Activated naive CD8-positive, alpha-beta T cell treated with anti-CD3 and anti-CD28 coated beads, Interleukin-2, amount 50 U/mL, for 24 hours (primary cell): ENCODE measurements at regions not wholly inside any gene's neighbourhood (a gene's known extent, or its start where the extent isn't known, plus 50 kb on each side); places are given as distances from the start of the nearest gene placed in this dataset.
"Not testable (repeated sequence)": the region's sequence is repeated elsewhere in the genome, so short reads cannot be mapped to it uniquely, and the experiment has no call there.

Experiments
- ATAC-seq: fragments of 150-1000 bp; cut with Tn5 transposase; one replicate; pipeline ENCODE4 v1.10.0; 2021
- DNase-seq: peaks from one replicate; pipeline ENCODE4 v3.0.0; 2021
- H3K27ac Mint-ChIP-seq: one replicate; pipeline ENCODE4 v1.8.0; 2021; ENCODE audit warnings: mild to moderate bottlenecking, mixed read lengths
- H3K27me3 Mint-ChIP-seq: one replicate; pipeline ENCODE4 v1.8.0; 2021; ENCODE audit warnings: mixed read lengths
- H3K36me3 Mint-ChIP-seq: one replicate; pipeline ENCODE4 v1.8.0; 2021; ENCODE audit warnings: low read depth, mixed read lengths
- H3K4me1 Mint-ChIP-seq: one replicate; pipeline ENCODE4 v1.8.0; 2021; ENCODE audit warnings: mixed read lengths
- H3K4me3 Mint-ChIP-seq: one replicate; pipeline ENCODE4 v1.8.0; 2021; ENCODE audit warnings: mild to moderate bottlenecking, moderate library complexity, mixed read lengths
- H3K9me3 Mint-ChIP-seq: one replicate; pipeline ENCODE4 v1.8.0; 2021; ENCODE audit warnings: mixed read lengths

GRCh38 chr3:26087751-26088150 is 297.9 kb downstream of the OXSM start:
- H3K36me3 Mint-ChIP-seq, result no peaks in the 10 kb centered on the region
- peaks cover 25% of the 10 kb centered on the region for H3K9me3 Mint-ChIP-seq
- no peaks in the 10 kb centered on the region for H3K27me3 Mint-ChIP-seq
- H3K27ac Mint-ChIP-seq, result no peak overlapping the region
- ATAC-seq, result no peak
- H3K4me1 Mint-ChIP-seq, result no peaks in the 10 kb centered on the region
- no peak for DNase-seq
- no peak overlapping the region for H3K4me3 Mint-ChIP-seq

- Mint-ChIP-seq H3K4me1 (no peaks in the 10 kb centered on the region), H3K27ac (no peak overlapping the region), H3K36me3 (no peaks in the 10 kb centered on the region), H3K4me3 (no peak overlapping the region), H3K9me3 (peaks cover 28% of the 10 kb centered on the region), H3K27me3 (no peaks in the 10 kb centered on the region)
- no peak for ATAC-seq
- DNase-seq, result no peak
These were observed 299.4 kb downstream of the OXSM start for GRCh38 chr3:26089249-26089648.

GRCh38 chr3:26090589-26090988 is 300.7 kb downstream of the OXSM start:
- H3K4me3 Mint-ChIP-seq, result no peak overlapping the region
- DNase-seq, result no peak
- H3K9me3 Mint-ChIP-seq, result peaks cover 30% of the 10 kb centered on the region
- no peaks in the 10 kb centered on the region for H3K4me1 Mint-ChIP-seq
- no peaks in the 10 kb centered on the region for H3K27me3 Mint-ChIP-seq
- H3K36me3 Mint-ChIP-seq, result no peaks in the 10 kb centered on the region
- H3K27ac Mint-ChIP-seq, result no peak overlapping the region
- ATAC-seq, result no peak

- H3K9me3 Mint-ChIP-seq, result peaks cover 30% of the 10 kb centered on the region
- no peaks in the 10 kb centered on the region for H3K4me1 Mint-ChIP-seq
These were observed 301.2 kb downstream of the OXSM start for GRCh38 chr3:26091096-26091495.

GRCh38 chr3:26091626-26092025 is 301.7 kb downstream of the OXSM start:
- no peak overlapping the region for H3K4me3 Mint-ChIP-seq
- H3K9me3 Mint-ChIP-seq, result peaks cover 28% of the 10 kb centered on the region
- H3K36me3 Mint-ChIP-seq, result no peaks in the 10 kb centered on the region
- no peak overlapping the region for H3K27ac Mint-ChIP-seq
- ATAC-seq, result no peak
- H3K27me3 Mint-ChIP-seq, result no peaks in the 10 kb centered on the region
- DNase-seq, result no peak
- H3K4me1 Mint-ChIP-seq, result no peaks in the 10 kb centered on the region

More at GRCh38 chr3:26091096-26091495, 301.2 kb downstream of the OXSM start:
- no peaks in the 10 kb centered on the region for H3K36me3 Mint-ChIP-seq
- H3K4me3 Mint-ChIP-seq, result no peak overlapping the region
- no peak overlapping the region for H3K27ac Mint-ChIP-seq
- DNase-seq (no peak), ATAC-seq (no peak)
- no peaks in the 10 kb centered on the region for H3K27me3 Mint-ChIP-seq

GRCh38 chr3:26097111-26097510 is 307.2 kb downstream of the OXSM start:
- not testable (repeated sequence) for H3K4me1 Mint-ChIP-seq, H3K4me3 Mint-ChIP-seq, H3K27ac Mint-ChIP-seq, ATAC-seq, H3K36me3 Mint-ChIP-seq, H3K27me3 Mint-ChIP-seq, DNase-seq
- peaks cover 19% of the 10 kb centered on the region for H3K9me3 Mint-ChIP-seq

GRCh38 chr3:26099692-26100091 is 309.8 kb downstream of the OXSM start:
- H3K36me3 Mint-ChIP-seq, result no peaks in the 10 kb centered on the region
- H3K27me3 Mint-ChIP-seq, result peaks cover 3% of the 10 kb centered on the region
- ATAC-seq (no peak), DNase-seq (no peak)
- no peak overlapping the region for H3K4me3 Mint-ChIP-seq
- no peak overlapping the region for H3K27ac Mint-ChIP-seq
- H3K4me1 Mint-ChIP-seq, result no peaks in the 10 kb centered on the region
- peaks cover 14% of the 10 kb centered on the region for H3K9me3 Mint-ChIP-seq

GRCh38 chr3:26100176-26100575 is 310.3 kb downstream of the OXSM start:
- no peak for ATAC-seq
- Mint-ChIP-seq H3K4me3 (no peak overlapping the region), H3K4me1 (no peaks in the 10 kb centered on the region), H3K27ac (no peak overlapping the region), H3K27me3 (peaks cover 3% of the 10 kb centered on the region), H3K36me3 (no peaks in the 10 kb centered on the region), H3K9me3 (peaks cover 14% of the 10 kb centered on the region)
- DNase-seq, result no peak

- Mint-ChIP-seq H3K4me1 (no peaks in the 10 kb centered on the region), H3K4me3 (no peak overlapping the region), H3K27me3 (peaks cover 3% of the 10 kb centered on the region), H3K36me3 (no peaks in the 10 kb centered on the region), H3K9me3 (peaks cover 6% of the 10 kb centered on the region), H3K27ac (no peak overlapping the region)
- no peak for ATAC-seq
- no peak for DNase-seq
These were observed 312.5 kb downstream of the OXSM start for GRCh38 chr3:26102376-26102775.

GRCh38 chr3:26104851-26105251 is 315.0 kb downstream of the OXSM start:
- Mint-ChIP-seq H3K36me3 (no peaks in the 10 kb centered on the region), H3K27ac (no peak overlapping the region), H3K4me1 (no peaks in the 10 kb centered on the region), H3K4me3 (no peak overlapping the region), H3K9me3 (peaks cover 4% of the 10 kb centered on the region), H3K27me3 (peaks cover 3% of the 10 kb centered on the region)
- ATAC-seq, result no peak
- DNase-seq, result no peak

- Mint-ChIP-seq H3K27me3 (peaks cover 3% of the 10 kb centered on the region), H3K27ac (no peak overlapping the region), H3K9me3 (peaks cover 6% of the 10 kb centered on the region), H3K4me1 (no peaks in the 10 kb centered on the region), H3K36me3 (no peaks in the 10 kb centered on the region), H3K4me3 (no peak overlapping the region)
- DNase-seq, result no peak
- ATAC-seq, result no peak
These were observed 315.4 kb downstream of the OXSM start for GRCh38 chr3:26105261-26105660.

GRCh38 chr3:26106228-26106627 is 316.3 kb downstream of the OXSM start:
- Mint-ChIP-seq H3K4me3 (no peak overlapping the region), H3K9me3 (peaks cover 6% of the 10 kb centered on the region), H3K4me1 (no peaks in the 10 kb centered on the region), H3K27ac (no peak overlapping the region), H3K27me3 (peaks cover 3% of the 10 kb centered on the region), H3K36me3 (no peaks in the 10 kb centered on the region)
- DNase-seq (no peak), ATAC-seq (no peak)

GRCh38 chr3:26108846-26109489 is 319.1 kb downstream of the OXSM start:
- H3K4me3 Mint-ChIP-seq, result no peak overlapping the region
- ATAC-seq (no peak), DNase-seq (no peak)
- H3K4me1 Mint-ChIP-seq, result no peaks in the 10 kb centered on the region
- H3K27me3 Mint-ChIP-seq, result peaks cover 3% of the 10 kb centered on the region
- H3K9me3 Mint-ChIP-seq, result peaks cover 6% of the 10 kb centered on the region
- no peak overlapping the region for H3K27ac Mint-ChIP-seq
- no peaks in the 10 kb centered on the region for H3K36me3 Mint-ChIP-seq

GRCh38 chr3:26114851-26115250 is 325.0 kb downstream of the OXSM start:
- Mint-ChIP-seq H3K4me1 (no peaks in the 10 kb centered on the region), H3K9me3 (peaks cover 2% of the 10 kb centered on the region), H3K36me3 (no peaks in the 10 kb centered on the region), H3K27ac (no peak overlapping the region), H3K27me3 (no peaks in the 10 kb centered on the region), H3K4me3 (no peak overlapping the region)
- ATAC-seq (no peak), DNase-seq (no peak)

GRCh38 chr3:26118165-26118564 is 328.3 kb downstream of the OXSM start:
- no peaks in the 10 kb centered on the region for H3K36me3 Mint-ChIP-seq
- H3K4me3 Mint-ChIP-seq, result no peak overlapping the region
- H3K27me3 Mint-ChIP-seq, result peaks cover 1% of the 10 kb centered on the region
- ATAC-seq, result no peak
- no peaks in the 10 kb centered on the region for H3K4me1 Mint-ChIP-seq
- H3K9me3 Mint-ChIP-seq, result no peaks in the 10 kb centered on the region
- H3K27ac Mint-ChIP-seq, result no peak overlapping the region
- DNase-seq, result no peak

- no peak for ATAC-seq
- Mint-ChIP-seq H3K9me3 (no peaks in the 10 kb centered on the region), H3K27ac (no peak overlapping the region), H3K4me3 (no peak overlapping the region), H3K27me3 (peaks cover 2% of the 10 kb centered on the region), H3K36me3 (no peaks in the 10 kb centered on the region), H3K4me1 (no peaks in the 10 kb centered on the region)
- DNase-seq, result no peak
These were observed 343.1 kb downstream of the OXSM start for GRCh38 chr3:26132942-26133341.
